HFF-Myc (cell line): ENCODE measurements at regions not wholly inside any gene's neighbourhood (a gene's known extent, or its start where the extent isn't known, plus 50 kb on each side); places are given as distances from the start of the nearest gene placed in this dataset.

Experiments
- DNase-seq: peaks from one replicate; pipeline ENCODE4 v3.0.0-alpha.2; 2011; ENCODE audit warnings: low read depth; ENCODE audit errors: extremely low read depth
- H3K4me3 ChIP-seq: replicated peaks from 2 replicates; pipeline ENCODE4 v1.5.1; 2011; ENCODE audit warnings: low read depth, mild to moderate bottlenecking, control low read depth, low read length
- CTCF ChIP-seq: IDR thresholded peaks from 2 replicates; pipeline ENCODE4 v1.5.1; 2012; ENCODE audit warnings: mild to moderate bottlenecking, low read depth, low read length, control low read depth; ENCODE audit errors: missing control alignments

GRCh38 chr10:47101196-47101595 lies 190.0 kb downstream of the PTPN20 start:
- DNase-seq = no peak
- H3K4me3 ChIP-seq = no peak overlapping the region
- no peak for TF ChIP-seq CTCF

GRCh38 chr10:47101807-47102206 lies 190.6 kb downstream of the PTPN20 start:
- DNase-seq = no peak
- no peak for TF ChIP-seq CTCF
- no peak overlapping the region for H3K4me3 ChIP-seq

GRCh38 chr10:47104151-47104605 lies 192.9 kb downstream of the PTPN20 start:
- no peak for TF ChIP-seq CTCF
- DNase-seq = no peak
- H3K4me3 ChIP-seq = no peak overlapping the region

GRCh38 chr10:47104786-47105385 lies 193.7 kb downstream of the PTPN20 start:
- H3K4me3 ChIP-seq = no peak overlapping the region
- DNase-seq = no peak
- TF ChIP-seq CTCF = no peak

GRCh38 chr10:47107007-47107747 lies 192.8 kb upstream of the GDF10 start:
- TF ChIP-seq CTCF = no peak
- no peak for DNase-seq
- no peak overlapping the region for H3K4me3 ChIP-seq

GRCh38 chr10:47109906-47110305 lies 190.1 kb upstream of the GDF10 start:
- no peak overlapping the region for H3K4me3 ChIP-seq
- no peak for DNase-seq
- no peak for TF ChIP-seq CTCF
